Adrenal gland (tissue), 5 donors: ENCODE measurements at regions not wholly inside any gene's neighbourhood (a gene's known extent, or its start where the extent isn't known, plus 50 kb on each side); places are given as distances from the start of the nearest gene placed in this dataset.

Source experiments
- POLR2A ChIP-seq, 2 donors: fragments of 450-650 bp; IDR thresholded peaks; one replicate each; pipeline ENCODE4 v1.6.1; 2017; ENCODE audit warnings: antibody characterized with exemption in 2 of 2, mild to moderate bottlenecking in 2 of 2, moderate library complexity in 1 of 2
- TF ChIP-seq, protein P1 (sequence below), 6 experiments: fragments of 450-650 bp in 4 of 6; fragments of 200-600 bp in 2 of 6; sonication (generic) in 1 of 6; IDR thresholded peaks; 1 replicate in 5 of 6; 2 replicates in 1 of 6; pipeline versions ENCODE4 v1.5.1 to v1.8.0; 2016 to 2021; ENCODE audit warnings: antibody characterized with exemption in 6 of 6, mild to moderate bottlenecking in 2 of 6, moderate library complexity in 1 of 6
- donor health status: DM: no; HTN: no; CAD: no.

DNA sequence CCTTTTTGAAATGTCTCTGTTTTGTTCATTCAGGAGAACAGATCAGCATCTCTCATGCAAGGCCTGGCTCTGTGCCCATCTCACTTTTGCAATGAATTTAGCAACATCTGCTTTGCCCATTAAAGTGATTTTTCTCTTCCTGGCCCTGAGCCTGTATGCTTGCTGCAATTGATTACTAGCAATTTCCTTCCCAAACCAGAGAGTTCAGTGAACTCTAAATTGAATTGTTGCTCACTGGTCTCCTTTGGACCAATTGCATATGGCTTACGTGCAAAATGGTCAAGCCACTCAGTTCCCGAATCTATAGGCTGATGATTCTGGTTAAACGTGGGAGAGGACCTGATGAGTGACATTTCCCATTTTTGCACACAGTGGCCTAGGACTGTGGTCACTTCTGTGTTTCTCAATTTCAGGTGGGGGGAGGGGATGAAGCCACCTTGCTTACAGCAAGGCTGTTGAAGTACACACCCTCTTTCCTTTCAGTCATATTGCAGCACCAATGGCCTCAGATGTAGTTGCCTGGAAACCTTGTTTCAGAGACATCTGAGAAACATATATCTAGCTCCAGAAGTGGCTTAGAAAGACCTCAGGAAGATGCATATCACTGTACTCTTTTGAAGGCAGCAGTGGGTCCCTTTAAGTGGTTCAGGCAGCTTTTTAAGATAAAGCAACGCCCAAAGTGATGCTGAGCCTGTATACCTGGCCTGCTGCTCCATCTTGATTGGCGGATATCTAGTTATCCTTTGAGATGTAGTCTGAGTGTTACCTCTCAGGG lies 201.4 kb downstream of the PTEN start:
- no peak for TF ChIP-seq POLR2A (IDR thresholded peaks at IDR 0.05)
- TF ChIP-seq, protein P1, sequence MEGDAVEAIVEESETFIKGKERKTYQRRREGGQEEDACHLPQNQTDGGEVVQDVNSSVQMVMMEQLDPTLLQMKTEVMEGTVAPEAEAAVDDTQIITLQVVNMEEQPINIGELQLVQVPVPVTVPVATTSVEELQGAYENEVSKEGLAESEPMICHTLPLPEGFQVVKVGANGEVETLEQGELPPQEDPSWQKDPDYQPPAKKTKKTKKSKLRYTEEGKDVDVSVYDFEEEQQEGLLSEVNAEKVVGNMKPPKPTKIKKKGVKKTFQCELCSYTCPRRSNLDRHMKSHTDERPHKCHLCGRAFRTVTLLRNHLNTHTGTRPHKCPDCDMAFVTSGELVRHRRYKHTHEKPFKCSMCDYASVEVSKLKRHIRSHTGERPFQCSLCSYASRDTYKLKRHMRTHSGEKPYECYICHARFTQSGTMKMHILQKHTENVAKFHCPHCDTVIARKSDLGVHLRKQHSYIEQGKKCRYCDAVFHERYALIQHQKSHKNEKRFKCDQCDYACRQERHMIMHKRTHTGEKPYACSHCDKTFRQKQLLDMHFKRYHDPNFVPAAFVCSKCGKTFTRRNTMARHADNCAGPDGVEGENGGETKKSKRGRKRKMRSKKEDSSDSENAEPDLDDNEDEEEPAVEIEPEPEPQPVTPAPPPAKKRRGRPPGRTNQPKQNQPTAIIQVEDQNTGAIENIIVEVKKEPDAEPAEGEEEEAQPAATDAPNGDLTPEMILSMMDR (IDR thresholded peaks at IDR 0.05), result no peak
